Mesendoderm (in vitro differentiated cells): ENCODE measurements at regions not wholly inside any gene's neighbourhood (a gene's known extent, or its start where the extent isn't known, plus 50 kb on each side); places are given as distances from the start of the nearest gene placed in this dataset.

ENCODE experiments used
- DNase-seq: peaks from one replicate; pipeline ENCODE4 v3.0.0; 2013
- H2AK5ac ChIP-seq: 2 replicates; pipeline ENCODE4 v1.6.1; 2013; ENCODE audit warnings: low read length, inconsistent platforms
- H2BK120ac ChIP-seq: 2 replicates; pipeline ENCODE4 v1.6.1; 2013; ENCODE audit warnings: low read depth, mild to moderate bottlenecking, low read length, moderate library complexity, mixed read lengths
- H2BK15ac ChIP-seq: replicated peaks from 2 replicates; pipeline ENCODE4 v1.6.1; 2013; ENCODE audit warnings: low read depth, mild to moderate bottlenecking, moderate library complexity
- H2BK5ac ChIP-seq: 2 replicates; pipeline ENCODE4 v1.6.1; 2013; ENCODE audit warnings: low read length, inconsistent platforms
- H3K18ac ChIP-seq: 2 replicates; pipeline ENCODE4 v1.6.1; 2013; ENCODE audit warnings: mild to moderate bottlenecking, low read length, mixed read lengths
- H3K23ac ChIP-seq: one replicate; pipeline ENCODE4 v1.6.1; 2013; ENCODE audit warnings: low read length
- H3K27ac ChIP-seq: 2 replicates; pipeline ENCODE4 v1.5.1; 2013; ENCODE audit warnings: low read depth, mild to moderate bottlenecking, inconsistent platforms, low read length, moderate library complexity
- H3K27me3 ChIP-seq: 2 replicates; pipeline ENCODE4 v1.6.1; 2013; ENCODE audit warnings: low read length, control low read depth, mild to moderate bottlenecking, inconsistent platforms; ENCODE audit not compliant: insufficient read depth, poor library complexity
- H3K36me3 ChIP-seq: 2 replicates; pipeline ENCODE4 v1.6.1; 2013; ENCODE audit warnings: low read length, inconsistent platforms; ENCODE audit not compliant: control insufficient read depth, insufficient read depth
- H3K4ac ChIP-seq: one replicate; pipeline ENCODE4 v1.6.1; 2013; ENCODE audit warnings: low read depth, mild to moderate bottlenecking, low read length, moderate library complexity
- H3K4me1 ChIP-seq: 2 replicates; pipeline ENCODE4 v1.6.1; 2013; ENCODE audit warnings: low read depth, low read length, inconsistent platforms; ENCODE audit not compliant: control insufficient read depth
- H3K4me2 ChIP-seq: 2 replicates; pipeline ENCODE4 v1.6.1; 2013; ENCODE audit warnings: low read length
- H3K4me3 ChIP-seq: 2 replicates; pipeline ENCODE4 v1.5.1; 2013; ENCODE audit warnings: mild to moderate bottlenecking, low read length
- H3K56ac ChIP-seq: one replicate; pipeline ENCODE4 v1.6.1; 2013; ENCODE audit warnings: low read length
- H3K79me1 ChIP-seq: 2 replicates; pipeline ENCODE4 v1.6.1; 2013; ENCODE audit warnings: low read length, inconsistent platforms
- H3K79me2 ChIP-seq: 2 replicates; pipeline ENCODE4 v1.6.1; 2013; ENCODE audit warnings: mild to moderate bottlenecking, low read length; ENCODE audit not compliant: control insufficient read depth, insufficient read depth
- H3K9ac ChIP-seq: 2 replicates; pipeline ENCODE4 v1.6.1; 2013; ENCODE audit warnings: low read length, inconsistent platforms
- H4K5ac ChIP-seq: one replicate; pipeline ENCODE4 v1.6.1; 2013; ENCODE audit warnings: low read length
- H4K8ac ChIP-seq: one replicate; pipeline ENCODE4 v1.6.1; 2013; ENCODE audit warnings: low read depth, mild to moderate bottlenecking, control low read depth, low read length, moderate library complexity
- WGBS: extraction: QIAGEN DNeasy Blood & Tissue Kit; methylation state at CpG from one replicate; pipeline ENCODE4 v1.1.7; 2013; ENCODE audit warnings: low lambda C conversion rate, missing lambda C conversion rate; ENCODE audit not compliant: insufficient coverage; ENCODE audit errors: extremely low coverage; 5-methylcytosine and 5-hydroxymethylcytosine counted together

GRCh38 chr1:239835946-239836440, 255.7 kb upstream of the FMN2 start:
- H3K23ac ChIP-seq: no peak overlapping the region
- H3K4me3 ChIP-seq: no peak overlapping the region
- no peak overlapping the region for H4K8ac ChIP-seq
- no peak overlapping the region for H3K27ac ChIP-seq
- no CpG with 5 or more reads among the region's 7 CpGs for WGBS
- H3K56ac ChIP-seq: no peak overlapping the region
- H3K79me1 ChIP-seq: no peaks in the 10 kb centered on the region
- no peak overlapping the region for H3K9ac ChIP-seq
- no peaks in the 10 kb centered on the region for H3K79me2 ChIP-seq
- H4K5ac ChIP-seq: no peak overlapping the region
- no peak overlapping the region for H2BK15ac ChIP-seq
- no peak overlapping the region for H2AK5ac ChIP-seq
- no peak for DNase-seq
- no peak overlapping the region for H3K4me2 ChIP-seq
- H3K4me1 ChIP-seq: no peaks in the 10 kb centered on the region
- H2BK5ac ChIP-seq: no peak overlapping the region
- H3K18ac ChIP-seq: no peak overlapping the region
- no peak overlapping the region for H2BK120ac ChIP-seq
- no peaks in the 10 kb centered on the region for H3K36me3 ChIP-seq
- no peaks in the 10 kb centered on the region for H3K27me3 ChIP-seq
- H3K4ac ChIP-seq: no peak overlapping the region

DNA sequence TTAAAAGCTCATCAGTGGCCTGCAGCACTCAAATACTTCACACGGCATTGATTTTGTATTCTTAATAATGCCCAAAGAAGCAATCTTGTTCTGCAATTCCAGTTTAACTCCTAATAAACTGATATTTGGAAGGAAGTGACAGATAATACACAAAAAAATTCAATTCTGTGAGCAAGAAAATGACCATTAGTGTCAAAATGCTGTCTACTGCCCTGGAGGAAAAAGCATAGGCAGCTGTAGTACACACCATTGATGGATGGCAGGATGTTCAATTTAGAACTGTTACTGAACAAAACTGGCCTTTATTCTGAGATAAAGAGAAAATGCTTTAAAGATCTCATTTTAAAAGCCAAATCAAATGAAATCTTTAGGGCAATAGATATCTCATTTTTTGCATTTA, 251.3 kb upstream of the FMN2 start:
- no peak overlapping the region for H2BK120ac ChIP-seq
- no peak overlapping the region for H3K4me2 ChIP-seq
- H3K56ac ChIP-seq: no peak overlapping the region
- H3K36me3 ChIP-seq: no peaks in the 10 kb centered on the region
- no peaks in the 10 kb centered on the region for H3K79me2 ChIP-seq
- H3K79me1 ChIP-seq: no peaks in the 10 kb centered on the region
- WGBS: no CpG with 5 or more reads among the region's 1 CpG
- DNase-seq: no peak
- H3K9ac ChIP-seq: no peak overlapping the region
- H3K27me3 ChIP-seq: no peaks in the 10 kb centered on the region
- H3K27ac ChIP-seq: no peak overlapping the region
- H3K4me1 ChIP-seq: no peaks in the 10 kb centered on the region
- H3K4me3 ChIP-seq: no peak overlapping the region
- no peak overlapping the region for H2BK5ac ChIP-seq
- H2BK15ac ChIP-seq: no peak overlapping the region
- no peak overlapping the region for H4K8ac ChIP-seq
- no peak overlapping the region for H3K4ac ChIP-seq
- no peak overlapping the region for H2AK5ac ChIP-seq
- H4K5ac ChIP-seq: no peak overlapping the region
- no peak overlapping the region for H3K23ac ChIP-seq
- H3K18ac ChIP-seq: no peak overlapping the region

DNA sequence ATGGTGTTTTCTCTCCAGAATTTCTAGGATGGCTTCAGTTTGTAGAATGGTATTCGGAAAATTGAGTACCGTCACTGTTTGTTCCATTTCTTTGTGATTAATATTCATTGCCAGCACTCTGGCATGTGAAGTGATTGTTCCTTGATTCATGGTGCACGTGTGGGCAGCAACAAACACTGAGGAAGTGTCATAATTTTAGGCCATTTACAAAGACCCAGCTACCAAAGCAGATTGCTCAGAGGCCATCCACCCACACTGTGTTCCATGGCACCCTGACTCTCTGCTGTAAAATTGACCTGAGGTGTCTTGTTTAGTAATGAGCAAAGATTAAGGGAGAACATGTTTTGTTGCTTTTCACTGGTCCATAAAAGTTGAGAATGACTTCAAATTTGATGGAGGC, 250.9 kb upstream of the FMN2 start:
- H3K4me1 ChIP-seq: no peaks in the 10 kb centered on the region
- no peak overlapping the region for H3K18ac ChIP-seq
- H3K4ac ChIP-seq: no peak overlapping the region
- no peak overlapping the region for H2BK120ac ChIP-seq
- no peaks in the 10 kb centered on the region for H3K79me1 ChIP-seq
- H3K23ac ChIP-seq: no peak overlapping the region
- H4K5ac ChIP-seq: no peak overlapping the region
- no peak overlapping the region for H3K27ac ChIP-seq
- H4K8ac ChIP-seq: no peak overlapping the region
- no peak for DNase-seq
- H2AK5ac ChIP-seq: no peak overlapping the region
- no peak overlapping the region for H3K4me3 ChIP-seq
- no peaks in the 10 kb centered on the region for H3K36me3 ChIP-seq
- H2BK15ac ChIP-seq: no peak overlapping the region
- no peak overlapping the region for H3K9ac ChIP-seq
- H3K56ac ChIP-seq: no peak overlapping the region
- no CpG with 5 or more reads among the region's 3 CpGs for WGBS
- no peak overlapping the region for H3K4me2 ChIP-seq
- no peak overlapping the region for H2BK5ac ChIP-seq
- H3K79me2 ChIP-seq: no peaks in the 10 kb centered on the region
- H3K27me3 ChIP-seq: no peaks in the 10 kb centered on the region

- no CpG with 5 or more reads among the region's 2 CpGs for WGBS
- Histone ChIP-seq H3K23ac (no peak overlapping the region), H3K4me2 (no peak overlapping the region), H2AK5ac (no peak overlapping the region), H2BK120ac (no peak overlapping the region), H3K9ac (no peak overlapping the region), H3K79me1 (no peaks in the 10 kb centered on the region), H3K27me3 (no peaks in the 10 kb centered on the region), H3K4me1 (no peaks in the 10 kb centered on the region), H3K4me3 (no peak overlapping the region), H3K18ac (no peak overlapping the region), H3K4ac (no peak overlapping the region), H4K8ac (no peak overlapping the region), H3K36me3 (no peaks in the 10 kb centered on the region), H3K27ac (no peak overlapping the region), H2BK15ac (no peak overlapping the region), H3K56ac (no peak overlapping the region), H2BK5ac (no peak overlapping the region), H4K5ac (no peak overlapping the region), H3K79me2 (no peaks in the 10 kb centered on the region)
- no peak for DNase-seq
Observed at GRCh38 chr1:239841631-239842030, 250.1 kb upstream of the FMN2 start.

DNA sequence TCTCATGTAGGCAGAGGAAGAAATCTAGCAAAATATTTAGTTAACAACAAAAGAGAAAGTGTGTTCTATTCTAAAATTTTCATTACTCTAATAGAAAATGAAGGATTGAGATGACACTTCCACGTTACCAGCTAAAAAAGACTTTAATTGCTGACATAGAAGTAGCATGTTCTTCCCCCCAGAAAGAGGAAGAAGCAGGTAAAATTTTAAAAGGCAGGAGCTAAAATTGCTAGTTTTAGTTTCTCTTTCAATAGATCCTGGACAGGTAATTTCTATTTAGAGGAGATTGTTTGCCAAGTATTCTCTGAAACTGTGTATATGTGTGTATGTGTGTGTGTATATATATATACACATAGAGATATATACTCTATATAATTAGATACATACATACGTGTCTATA, 248.1 kb upstream of the FMN2 start:
- no peaks in the 10 kb centered on the region for H3K27me3 ChIP-seq
- no peak overlapping the region for H3K23ac ChIP-seq
- no peak overlapping the region for H3K4me2 ChIP-seq
- no peak overlapping the region for H2BK15ac ChIP-seq
- no peak for DNase-seq
- no peaks in the 10 kb centered on the region for H3K79me1 ChIP-seq
- H3K27ac ChIP-seq: no peak overlapping the region
- H3K18ac ChIP-seq: no peak overlapping the region
- no peak overlapping the region for H3K9ac ChIP-seq
- H3K4me3 ChIP-seq: no peak overlapping the region
- H4K8ac ChIP-seq: no peak overlapping the region
- no peaks in the 10 kb centered on the region for H3K4me1 ChIP-seq
- no peak overlapping the region for H3K4ac ChIP-seq
- WGBS: no CpG with 5 or more reads among the region's 2 CpGs
- H2BK5ac ChIP-seq: no peak overlapping the region
- no peaks in the 10 kb centered on the region for H3K36me3 ChIP-seq
- no peak overlapping the region for H4K5ac ChIP-seq
- H3K79me2 ChIP-seq: no peaks in the 10 kb centered on the region
- H2AK5ac ChIP-seq: no peak overlapping the region
- H2BK120ac ChIP-seq: no peak overlapping the region
- no peak overlapping the region for H3K56ac ChIP-seq

- no peak overlapping the region for H2BK5ac ChIP-seq
- H3K4ac ChIP-seq: no peak overlapping the region
- H3K18ac ChIP-seq: no peak overlapping the region
- no peaks in the 10 kb centered on the region for H3K79me1 ChIP-seq
- no peak overlapping the region for H3K9ac ChIP-seq
- no peaks in the 10 kb centered on the region for H3K36me3 ChIP-seq
- no peak overlapping the region for H2BK15ac ChIP-seq
- no peak overlapping the region for H3K23ac ChIP-seq
- H4K5ac ChIP-seq: no peak overlapping the region
- no peak overlapping the region for H4K8ac ChIP-seq
- no peaks in the 10 kb centered on the region for H3K79me2 ChIP-seq
- H3K27ac ChIP-seq: no peak overlapping the region
- no CpG with 5 or more reads among the region's 1 CpG for WGBS
- peaks cover 2% of the 10 kb centered on the region for H3K4me1 ChIP-seq
- H3K4me2 ChIP-seq: no peak overlapping the region
- no peak overlapping the region for H3K56ac ChIP-seq
- H2AK5ac ChIP-seq: no peak overlapping the region
- H2BK120ac ChIP-seq: no peak overlapping the region
- H3K27me3 ChIP-seq: no peaks in the 10 kb centered on the region
- no peak for DNase-seq
- no peak overlapping the region for H3K4me3 ChIP-seq
Observed at GRCh38 chr1:239844833-239845232, 246.8 kb upstream of the FMN2 start.
